ENCODE measurements at regions not wholly inside any gene's neighbourhood (a gene's known extent, or its start where the extent isn't known, plus 50 kb on each side); places are given as distances from the start of the nearest gene placed in this dataset.

DNA sequence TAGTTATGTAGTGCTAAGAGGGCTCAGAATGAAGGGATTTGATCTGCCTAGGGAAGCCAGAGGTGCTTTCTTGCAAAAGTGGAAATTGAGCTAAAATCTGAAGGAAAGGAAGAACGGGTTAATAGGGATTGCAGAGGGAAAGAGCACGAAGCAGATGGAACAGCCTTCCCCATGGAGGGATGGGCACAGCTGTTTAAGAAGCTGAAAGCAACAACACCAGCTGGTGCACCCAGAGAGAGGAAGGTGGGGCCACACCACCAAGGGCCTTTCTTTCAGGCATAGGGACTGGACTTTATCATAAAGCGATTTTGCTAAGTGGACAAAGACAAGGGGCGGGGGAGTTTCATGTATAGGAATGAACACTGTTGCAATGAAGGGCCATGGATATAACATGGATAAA lies 65.8 kb upstream of the SNRPB2 start (continued):
- TF ChIP-seq, protein P1, sequence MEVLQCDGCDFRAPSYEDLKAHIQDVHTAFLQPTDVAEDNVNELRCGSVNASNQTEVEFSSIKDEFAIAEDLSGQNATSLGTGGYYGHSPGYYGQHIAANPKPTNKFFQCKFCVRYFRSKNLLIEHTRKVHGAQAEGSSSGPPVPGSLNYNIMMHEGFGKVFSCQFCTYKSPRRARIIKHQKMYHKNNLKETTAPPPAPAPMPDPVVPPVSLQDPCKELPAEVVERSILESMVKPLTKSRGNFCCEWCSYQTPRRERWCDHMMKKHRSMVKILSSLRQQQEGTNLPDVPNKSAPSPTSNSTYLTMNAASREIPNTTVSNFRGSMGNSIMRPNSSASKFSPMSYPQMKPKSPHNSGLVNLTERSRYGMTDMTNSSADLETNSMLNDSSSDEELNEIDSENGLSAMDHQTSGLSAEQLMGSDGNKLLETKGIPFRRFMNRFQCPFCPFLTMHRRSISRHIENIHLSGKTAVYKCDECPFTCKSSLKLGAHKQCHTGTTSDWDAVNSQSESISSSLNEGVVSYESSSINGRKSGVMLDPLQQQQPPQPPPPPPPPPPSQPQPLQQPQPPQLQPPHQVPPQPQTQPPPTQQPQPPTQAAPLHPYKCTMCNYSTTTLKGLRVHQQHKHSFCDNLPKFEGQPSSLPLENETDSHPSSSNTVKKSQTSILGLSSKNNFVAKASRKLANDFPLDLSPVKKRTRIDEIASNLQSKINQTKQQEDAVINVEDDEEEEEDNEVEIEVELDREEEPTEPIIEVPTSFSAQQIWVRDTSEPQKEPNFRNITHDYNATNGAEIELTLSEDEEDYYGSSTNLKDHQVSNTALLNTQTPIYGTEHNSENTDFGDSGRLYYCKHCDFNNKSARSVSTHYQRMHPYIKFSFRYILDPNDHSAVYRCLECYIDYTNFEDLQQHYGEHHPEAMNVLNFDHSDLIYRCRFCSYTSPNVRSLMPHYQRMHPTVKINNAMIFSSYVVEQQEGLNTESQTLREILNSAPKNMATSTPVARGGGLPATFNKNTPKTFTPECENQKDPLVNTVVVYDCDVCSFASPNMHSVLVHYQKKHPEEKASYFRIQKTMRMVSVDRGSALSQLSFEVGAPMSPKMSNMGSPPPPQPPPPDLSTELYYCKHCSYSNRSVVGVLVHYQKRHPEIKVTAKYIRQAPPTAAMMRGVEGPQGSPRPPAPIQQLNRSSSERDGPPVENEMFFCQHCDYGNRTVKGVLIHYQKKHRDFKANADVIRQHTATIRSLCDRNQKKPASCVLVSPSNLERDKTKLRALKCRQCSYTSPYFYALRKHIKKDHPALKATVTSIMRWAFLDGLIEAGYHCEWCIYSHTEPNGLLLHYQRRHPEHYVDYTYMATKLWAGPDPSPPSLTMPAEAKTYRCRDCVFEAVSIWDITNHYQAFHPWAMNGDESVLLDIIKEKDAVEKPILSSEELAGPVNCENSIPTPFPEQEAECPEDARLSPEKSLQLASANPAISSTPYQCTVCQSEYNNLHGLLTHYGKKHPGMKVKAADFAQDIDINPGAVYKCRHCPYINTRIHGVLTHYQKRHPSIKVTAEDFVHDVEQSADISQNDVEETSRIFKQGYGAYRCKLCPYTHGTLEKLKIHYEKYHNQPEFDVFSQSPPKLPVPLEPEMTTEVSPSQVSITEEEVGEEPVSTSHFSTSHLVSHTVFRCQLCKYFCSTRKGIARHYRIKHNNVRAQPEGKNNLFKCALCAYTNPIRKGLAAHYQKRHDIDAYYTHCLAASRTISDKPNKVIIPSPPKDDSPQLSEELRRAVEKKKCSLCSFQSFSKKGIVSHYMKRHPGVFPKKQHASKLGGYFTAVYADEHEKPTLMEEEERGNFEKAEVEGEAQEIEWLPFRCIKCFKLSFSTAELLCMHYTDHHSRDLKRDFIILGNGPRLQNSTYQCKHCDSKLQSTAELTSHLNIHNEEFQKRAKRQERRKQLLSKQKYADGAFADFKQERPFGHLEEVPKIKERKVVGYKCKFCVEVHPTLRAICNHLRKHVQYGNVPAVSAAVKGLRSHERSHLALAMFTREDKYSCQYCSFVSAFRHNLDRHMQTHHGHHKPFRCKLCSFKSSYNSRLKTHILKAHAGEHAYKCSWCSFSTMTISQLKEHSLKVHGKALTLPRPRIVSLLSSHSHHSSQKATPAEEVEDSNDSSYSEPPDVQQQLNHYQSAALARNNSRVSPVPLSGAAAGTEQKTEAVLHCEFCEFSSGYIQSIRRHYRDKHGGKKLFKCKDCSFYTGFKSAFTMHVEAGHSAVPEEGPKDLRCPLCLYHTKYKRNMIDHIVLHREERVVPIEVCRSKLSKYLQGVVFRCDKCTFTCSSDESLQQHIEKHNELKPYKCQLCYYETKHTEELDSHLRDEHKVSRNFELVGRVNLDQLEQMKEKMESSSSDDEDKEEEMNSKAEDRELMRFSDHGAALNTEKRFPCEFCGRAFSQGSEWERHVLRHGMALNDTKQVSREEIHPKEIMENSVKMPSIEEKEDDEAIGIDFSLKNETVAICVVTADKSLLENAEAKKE (CRISPR knock-in tag; IDR thresholded peaks at IDR 0.05): no peak
- TF ChIP-seq EZH2 (IDR thresholded peaks at IDR 0.05; ENCODE audit: low read depth, unreplicated experiment) (no peak), CREB1 (CRISPR knock-in tag; IDR thresholded peaks at IDR 0.05; ENCODE audit: low read depth) (no peak), ZNF114 (CRISPR knock-in tag; IDR thresholded peaks at IDR 0.05) (no peak), NANOG (IDR thresholded peaks at IDR 0.05; ENCODE audit: borderline replicate concordance) (no peak)
- TF ChIP-seq, protein P2, sequence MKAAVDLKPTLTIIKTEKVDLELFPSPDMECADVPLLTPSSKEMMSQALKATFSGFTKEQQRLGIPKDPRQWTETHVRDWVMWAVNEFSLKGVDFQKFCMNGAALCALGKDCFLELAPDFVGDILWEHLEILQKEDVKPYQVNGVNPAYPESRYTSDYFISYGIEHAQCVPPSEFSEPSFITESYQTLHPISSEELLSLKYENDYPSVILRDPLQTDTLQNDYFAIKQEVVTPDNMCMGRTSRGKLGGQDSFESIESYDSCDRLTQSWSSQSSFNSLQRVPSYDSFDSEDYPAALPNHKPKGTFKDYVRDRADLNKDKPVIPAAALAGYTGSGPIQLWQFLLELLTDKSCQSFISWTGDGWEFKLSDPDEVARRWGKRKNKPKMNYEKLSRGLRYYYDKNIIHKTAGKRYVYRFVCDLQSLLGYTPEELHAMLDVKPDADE (IDR thresholded peaks at IDR 0.05): no peak

DNA sequence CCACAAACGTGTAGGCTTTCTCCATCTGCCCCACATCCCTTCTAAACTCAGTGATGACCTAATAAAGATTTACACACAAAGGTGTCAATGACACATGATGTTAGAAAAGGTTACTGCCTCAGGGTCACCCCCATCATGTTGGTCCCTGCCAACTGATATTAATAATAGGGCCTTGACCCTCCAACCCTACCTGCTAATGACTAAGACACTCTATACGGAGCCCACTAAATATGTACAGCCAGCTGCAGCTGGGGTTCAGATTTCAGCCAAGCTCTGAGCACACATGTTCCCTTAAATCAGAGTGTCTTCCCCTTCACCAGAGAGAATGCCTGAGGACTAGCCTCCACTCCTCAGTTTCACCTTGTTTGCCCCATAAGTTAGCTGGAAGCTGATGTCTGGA lies 67.4 kb upstream of the SNRPB2 start:
- Histone ChIP-seq H3K79me2 (replicated peaks; ENCODE audit: insufficient read depth) (no peaks in the 10 kb centered on the region), H3F3A (replicated peaks; ENCODE audit: low read depth) (no peaks in the 10 kb centered on the region), H3K9me2 (ENCODE audit: insufficient read depth) (peaks cover 5% of the 10 kb centered on the region; the same call in 1 of the 2 replicates), H3K4me2 (no peak overlapping the region), H3K4me3 (no peak overlapping the region), H2AFZ (0 out of 2 replicates have a peak overlapping the region, but pooled peaks have one; percentile 10), H3K27ac (ENCODE audit: low read depth) (no peak overlapping the region), H3K36me3 (ENCODE audit: insufficient read depth) (no peaks in the 10 kb centered on the region), H3K27me3 (ENCODE audit: insufficient read depth) (no peaks in the 10 kb centered on the region), H3K4me1 (ENCODE audit: insufficient read depth) (no peaks in the 10 kb centered on the region), H4K20me1 (replicated peaks; ENCODE audit: insufficient read depth) (no peaks in the 10 kb centered on the region)
- H3K4me1 Mint-ChIP-seq: no peaks in the 10 kb centered on the region
- H3K27ac Mint-ChIP-seq: no peak overlapping the region
- H3K9me3 Mint-ChIP-seq: peaks cover 7% of the 10 kb centered on the region; the same call in 2 of the 3 replicates
- ATAC-seq (no peak), DNase-seq (ENCODE audit: low spot score) (no peak)
- no peaks in the 10 kb centered on the region for H3K27me3 Mint-ChIP-seq (ENCODE audit: insufficient read depth, low read depth, poor library complexity)
- H3K36me3 Mint-ChIP-seq (ENCODE audit: low read depth): no peaks in the 10 kb centered on the region; the same call in 2 of the 3 replicates
- H3K4me3 Mint-ChIP-seq: no peak overlapping the region
- TF ChIP-seq, protein P1 (CRISPR knock-in tag; IDR thresholded peaks at IDR 0.05): no peak
- TF ChIP-seq EZH2 (IDR thresholded peaks at IDR 0.05; ENCODE audit: low read depth, unreplicated experiment): no peak
- TF ChIP-seq ZNF114 (CRISPR knock-in tag; IDR thresholded peaks at IDR 0.05): no peak
- no peak for TF ChIP-seq POLR2AphosphoS5 (IDR thresholded peaks at IDR 0.05; ENCODE audit: low read depth)

Measured in GM23338 (cell line).